ENCODE measurements at regions not wholly inside any gene's neighbourhood (a gene's known extent, or its start where the extent isn't known, plus 50 kb on each side); places are given as distances from the start of the nearest gene placed in this dataset.
"Not testable (repeated sequence)": the region's sequence is repeated elsewhere in the genome, so short reads cannot be mapped to it uniquely, and the experiment has no call there.

DNA sequence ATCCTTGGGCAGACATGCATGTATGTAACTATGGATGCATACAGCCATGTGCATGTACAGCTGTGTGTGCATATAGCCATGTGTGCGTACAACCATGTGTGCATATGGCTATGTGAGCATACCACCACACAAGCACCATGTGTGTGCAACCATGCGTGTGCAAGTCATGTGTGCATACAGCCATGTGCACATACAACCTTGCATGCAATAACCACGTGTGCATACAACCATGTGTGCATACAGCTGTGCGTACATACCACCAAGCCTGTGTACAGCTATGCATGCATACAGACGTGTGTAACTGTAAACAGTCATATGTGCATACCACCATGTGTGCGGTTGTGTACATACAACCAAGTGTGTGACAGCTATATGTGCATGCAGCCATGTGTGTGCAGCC is 186.4 kb downstream of the LAT start:
- not testable (repeated sequence) for DNase-seq (ENCODE audit: low read depth in 2 of 2)

DNA sequence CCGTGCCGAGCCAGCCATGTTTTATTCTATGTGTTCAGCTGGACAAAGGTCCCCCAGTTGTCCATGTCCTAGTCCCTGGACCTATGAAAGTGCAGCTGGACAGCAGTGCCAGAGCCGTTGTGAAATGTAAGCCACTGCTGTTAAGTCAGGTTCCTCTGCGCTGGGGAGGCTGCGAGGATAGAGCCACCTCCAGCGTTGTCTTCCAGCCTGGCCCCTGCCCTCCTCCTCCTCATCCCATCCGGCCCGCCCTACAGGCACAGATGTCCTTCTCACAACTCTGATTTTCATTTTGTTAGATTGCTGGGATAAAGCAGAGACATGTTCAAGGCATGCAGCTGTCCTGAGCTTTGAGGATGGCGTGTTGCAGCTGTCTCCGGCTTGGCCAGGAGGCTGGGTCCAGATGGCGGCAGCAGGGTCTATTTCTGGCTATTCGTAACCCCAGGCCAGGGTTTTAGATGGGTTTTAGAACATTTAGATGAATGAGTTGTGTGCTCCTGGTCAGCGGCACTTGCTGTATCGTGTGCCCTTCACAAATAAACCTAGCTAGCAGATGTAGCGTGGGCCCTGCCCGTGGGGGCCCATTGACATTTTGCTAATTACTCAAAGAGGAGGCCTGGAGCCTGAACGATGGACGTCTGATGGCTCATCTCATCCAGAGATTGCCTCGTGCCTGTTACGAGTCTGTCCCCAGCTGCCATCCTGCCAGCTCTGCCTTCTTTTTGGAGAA is 185.7 kb downstream of the LAT start:
- not testable (repeated sequence) for DNase-seq (ENCODE audit: low read depth in 2 of 2)

DNA sequence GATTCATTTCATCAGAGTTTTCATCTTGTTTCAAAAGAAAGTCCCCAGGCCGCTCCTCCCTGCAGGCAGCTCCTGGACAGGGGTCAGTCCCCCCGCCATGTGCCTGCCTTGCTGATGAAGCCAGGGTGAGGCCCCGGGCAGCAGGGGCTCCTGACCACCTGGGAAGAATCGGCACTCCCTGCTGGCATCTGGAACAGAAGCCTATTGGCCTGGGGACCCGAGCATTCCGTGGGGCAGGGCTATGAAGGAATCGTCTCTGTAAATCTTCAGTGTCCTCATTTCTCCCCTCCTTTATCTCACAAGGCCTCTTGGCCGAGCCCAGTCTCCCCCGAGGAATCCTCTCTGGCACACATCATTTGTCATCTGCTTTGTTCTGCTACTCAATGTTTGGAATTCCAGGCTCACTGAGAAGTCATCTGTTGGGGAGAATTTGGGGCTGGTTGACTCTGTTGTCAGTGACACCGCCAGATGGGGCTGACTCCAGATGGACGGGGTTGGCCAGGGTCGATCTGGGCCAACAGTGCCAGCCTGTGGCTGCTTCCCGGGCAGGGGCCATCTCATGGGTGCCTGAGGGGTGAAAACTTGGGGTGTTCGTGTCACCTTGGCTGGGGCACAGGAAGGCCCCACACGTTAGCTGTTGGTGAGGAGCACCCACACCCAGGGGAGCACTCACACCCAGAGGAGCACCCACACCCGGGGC is 184.6 kb downstream of the LAT start:
- DNase-seq (ENCODE audit: low read depth in 2 of 2): not testable (repeated sequence)

DNA sequence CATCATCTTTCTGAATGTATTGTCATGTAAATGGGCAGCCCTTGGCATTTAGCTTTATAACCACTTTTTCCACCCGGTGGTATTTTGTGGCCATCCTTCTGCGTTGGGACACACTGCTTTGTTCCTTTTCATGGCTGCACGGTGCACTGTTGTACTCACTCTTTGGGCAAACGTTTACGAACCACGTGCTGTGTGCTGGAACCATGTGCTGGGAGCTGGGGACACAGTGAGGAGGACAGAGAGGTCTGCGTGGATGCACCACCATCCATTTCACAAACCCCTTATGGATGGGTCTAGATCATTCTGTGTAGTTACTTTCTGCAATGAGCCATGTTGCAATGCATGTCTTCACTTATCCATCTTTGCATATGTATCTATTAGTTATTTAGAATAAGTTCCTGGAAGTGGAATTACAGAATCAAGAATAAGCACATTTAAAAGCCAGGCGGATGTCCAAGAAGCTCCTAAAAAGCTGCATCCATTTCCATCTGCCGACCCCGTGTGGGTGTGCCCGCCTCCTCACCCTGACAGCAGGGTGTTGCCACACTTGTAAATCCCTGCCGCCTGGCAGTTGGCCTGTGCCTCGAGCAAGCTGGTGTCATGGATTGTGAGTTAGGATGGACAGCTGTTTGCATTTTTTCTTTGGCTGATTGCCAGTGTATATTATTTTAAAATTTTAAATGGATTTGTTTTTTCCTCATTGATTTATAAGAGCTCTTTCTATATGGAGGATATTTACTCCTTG is 183.8 kb downstream of the LAT start:
- not testable (repeated sequence) for DNase-seq (ENCODE audit: low read depth in 2 of 2)

DNA sequence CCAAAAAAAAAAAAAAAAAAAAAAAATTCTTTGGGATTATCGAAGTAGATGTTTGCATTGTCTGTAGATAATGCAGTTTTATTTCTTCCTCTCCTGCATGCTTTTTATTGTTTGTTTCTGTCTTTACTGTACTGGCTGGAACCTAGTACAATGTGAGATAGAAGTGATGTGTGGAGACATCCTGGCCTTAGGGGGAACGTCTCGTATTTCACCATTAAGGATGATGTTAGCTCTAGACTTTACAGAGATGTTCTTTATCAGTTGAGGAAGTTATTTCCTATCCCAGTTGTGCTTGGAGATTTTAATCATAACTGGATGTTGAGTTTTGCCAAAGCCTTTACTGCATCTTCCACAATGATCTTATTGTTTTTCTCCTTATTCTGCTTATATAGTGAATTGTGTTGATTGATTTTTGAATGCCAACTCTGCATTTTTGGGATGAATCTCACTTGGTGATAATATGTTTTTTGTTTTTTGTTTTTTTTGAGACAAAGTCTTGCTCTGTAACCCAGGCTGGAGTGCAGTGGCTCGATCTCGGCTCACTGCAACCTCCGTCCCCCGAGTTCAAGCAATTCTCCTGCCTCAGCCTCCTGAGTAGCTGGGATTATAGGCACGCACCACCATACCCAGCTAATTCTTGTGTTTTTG is 179.7 kb downstream of the LAT start:
- DNase-seq (ENCODE audit: low read depth in 2 of 2): not testable (repeated sequence)

DNA sequence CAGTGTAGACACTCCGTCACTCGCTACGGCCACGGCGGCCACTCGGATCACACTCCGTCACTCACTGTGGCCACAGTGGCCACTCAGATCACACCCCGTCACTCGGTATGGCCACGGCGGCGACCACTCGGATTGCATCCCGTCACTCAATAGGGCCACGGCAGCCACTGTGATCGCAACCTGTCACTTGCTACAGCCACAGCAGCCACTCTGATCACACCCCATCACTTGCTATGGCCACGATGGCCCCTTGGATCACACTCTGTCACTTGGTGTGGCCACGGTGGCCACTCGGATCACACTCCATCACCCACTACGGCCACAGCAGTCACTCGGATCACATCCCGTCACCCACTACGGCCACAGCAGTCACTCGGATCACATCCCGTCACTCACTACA is 175.3 kb downstream of the LAT start:
- DNase-seq (ENCODE audit: low read depth in 2 of 2): not testable (repeated sequence)

DNA sequence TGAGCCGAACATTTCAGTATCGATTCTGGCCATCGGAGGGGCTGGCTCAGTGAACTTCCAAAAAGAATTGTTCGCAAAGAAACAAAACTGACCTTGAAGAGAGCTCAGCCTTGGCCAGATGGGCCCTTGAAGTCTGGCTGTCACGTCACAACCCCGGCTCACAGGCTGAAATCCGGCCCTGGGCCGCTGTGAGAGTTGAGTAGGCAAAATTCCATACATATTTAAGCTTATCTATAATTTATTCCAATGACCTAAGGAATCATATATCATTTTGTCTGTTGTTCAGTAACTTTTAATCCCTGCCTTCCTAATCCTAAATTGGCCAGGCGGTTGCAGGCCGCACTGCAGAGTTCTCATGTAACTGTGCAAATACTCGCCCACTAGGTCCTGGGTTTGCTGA is 174.8 kb downstream of the LAT start:
- DNase-seq (ENCODE audit: low read depth in 2 of 2): not testable (repeated sequence)

DNA sequence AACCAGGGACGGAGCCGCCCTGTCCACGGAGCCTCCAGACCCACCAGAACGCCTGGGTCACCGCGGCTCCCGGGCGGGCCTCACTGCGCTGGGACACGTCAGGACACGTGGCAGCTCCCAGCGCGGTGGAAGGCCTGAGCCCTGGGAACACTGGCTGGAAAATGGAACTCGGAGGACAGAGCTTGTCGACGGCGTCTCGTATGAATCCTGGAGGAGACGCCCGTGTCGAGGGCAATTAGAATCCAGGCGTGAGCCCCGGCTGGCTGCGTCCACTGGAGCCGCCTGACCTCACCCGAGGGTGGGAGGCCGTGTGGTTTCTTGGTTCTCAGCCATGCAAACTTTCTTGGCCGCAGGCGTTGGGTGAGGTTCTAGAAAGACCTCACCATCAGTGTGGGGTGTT is 173.9 kb downstream of the LAT start:
- no peak for DNase-seq (ENCODE audit: low read depth in 2 of 2)

DNA sequence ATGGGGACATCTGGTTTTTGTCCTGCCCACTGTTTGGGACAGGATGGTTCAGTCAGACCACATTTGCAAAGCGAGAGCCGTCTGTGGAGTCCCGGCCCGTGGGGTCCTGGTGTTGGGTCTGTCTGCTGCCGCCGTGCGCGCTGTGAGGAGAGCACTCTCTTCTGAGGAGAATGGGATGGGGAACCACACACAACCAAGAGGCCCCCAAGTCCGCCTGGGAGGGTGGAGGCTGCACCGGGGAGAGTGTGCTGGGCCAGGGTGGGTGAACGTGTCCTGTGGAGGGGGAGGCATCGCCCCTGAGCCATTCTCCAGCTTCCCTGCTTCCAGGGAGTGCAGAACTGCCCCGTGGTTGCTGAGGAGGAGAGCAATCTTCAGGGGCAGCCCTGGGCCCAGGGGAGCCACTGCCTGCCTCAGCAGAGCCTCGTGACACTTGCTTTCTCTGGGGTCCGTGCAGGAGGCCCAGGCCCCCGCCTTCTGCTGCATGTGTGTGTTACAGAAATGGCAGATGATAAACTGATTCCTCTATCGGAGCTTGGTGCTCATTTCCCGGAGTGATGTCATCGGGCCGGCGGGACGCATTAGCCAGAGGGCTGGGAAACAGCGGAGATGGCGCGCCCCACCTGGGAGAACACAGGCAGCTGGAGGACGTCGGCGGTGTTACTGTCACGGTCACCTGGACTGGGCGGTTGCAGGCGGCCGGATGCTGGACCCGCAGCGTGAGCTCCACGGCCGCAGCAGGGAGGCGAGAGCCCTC is 173.4 kb downstream of the LAT start:
- DNase-seq (ENCODE audit: low read depth in 2 of 2): not testable (repeated sequence)

DNA sequence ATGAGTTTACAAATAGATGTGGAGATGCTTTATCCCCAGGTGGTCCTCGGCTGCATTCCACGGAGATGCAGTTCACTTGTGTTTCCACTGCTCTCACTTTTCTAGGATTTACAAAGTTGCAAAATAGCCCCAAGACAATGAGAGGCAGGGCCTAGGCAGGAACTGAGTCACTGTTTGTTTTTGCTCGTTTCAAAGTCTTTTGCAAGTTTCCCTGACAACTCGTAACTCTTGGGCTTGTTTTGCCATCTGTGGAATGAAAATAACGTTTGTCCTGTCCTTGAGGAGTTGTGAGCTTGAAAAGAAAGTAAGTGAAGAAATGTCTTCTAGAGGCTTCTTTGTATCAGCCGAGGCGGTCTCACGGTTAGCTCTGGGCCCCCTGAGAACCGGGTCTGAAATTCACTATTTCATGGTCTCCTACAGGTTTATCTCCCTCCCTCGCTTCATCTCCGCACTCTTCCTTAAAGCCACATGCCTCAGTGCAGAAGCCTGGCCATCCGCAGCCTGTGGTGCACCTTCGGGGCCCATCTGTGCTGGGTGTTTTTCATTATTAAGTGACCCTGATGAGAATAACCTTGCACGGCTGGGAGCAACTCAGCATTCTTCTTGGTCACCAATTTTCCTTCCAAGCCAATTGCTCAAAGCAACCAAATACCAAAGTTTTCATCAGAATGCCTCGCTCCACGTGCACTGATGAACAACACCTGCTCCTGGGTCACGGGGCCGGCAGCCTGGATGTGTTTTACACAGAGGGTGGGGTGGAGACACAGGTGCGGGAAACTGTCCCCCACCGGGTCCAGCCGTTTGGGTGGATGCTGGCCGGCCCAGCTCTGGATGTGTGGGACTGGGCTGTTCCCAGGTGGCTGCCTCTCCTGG is 172.4 kb downstream of the LAT start:
- DNase-seq (ENCODE audit: low read depth in 2 of 2): peak; percentile 78 to 99

DNA sequence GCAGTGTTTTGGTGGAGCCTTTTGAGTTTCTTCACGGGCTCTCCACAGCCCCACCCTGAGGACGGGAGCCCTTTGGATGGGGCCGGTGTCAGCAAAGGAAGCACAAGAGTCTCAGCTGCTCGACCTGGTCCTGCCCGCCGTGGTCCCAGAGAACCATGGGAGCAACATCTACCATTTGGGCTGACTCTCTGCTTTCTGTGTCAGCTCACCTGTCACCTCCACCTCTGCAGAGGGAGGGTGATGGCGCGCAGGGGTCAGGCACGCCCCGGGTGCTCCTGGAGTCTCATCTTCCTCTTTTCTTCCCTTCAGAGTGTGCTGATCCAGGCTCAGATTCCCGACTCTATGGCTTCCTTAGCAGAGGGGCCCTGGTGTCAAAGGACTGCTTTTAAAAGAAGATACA is 171.7 kb downstream of the LAT start:
- peak in 1 of 2 donors; percentile 11 for DNase-seq (ENCODE audit: low read depth in 2 of 2)

DNA sequence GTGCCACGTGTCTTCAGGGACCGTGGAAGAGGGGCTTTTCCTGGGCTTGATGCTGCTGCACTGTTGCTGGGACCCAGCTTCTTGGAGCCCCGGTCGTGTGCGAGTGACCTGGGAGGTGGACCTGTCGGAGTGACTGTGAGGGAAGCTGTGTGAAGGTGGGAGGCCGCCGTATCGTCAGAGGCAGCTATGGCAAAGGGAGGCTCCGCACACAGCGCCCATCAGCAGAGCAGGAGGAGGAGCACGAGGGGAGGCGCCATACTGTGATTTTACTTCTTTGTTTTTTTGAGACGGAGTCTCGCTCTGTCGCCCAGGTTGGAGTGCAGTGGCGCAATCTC is 171.0 kb downstream of the LAT start:
- DNase-seq (ENCODE audit: low read depth in 2 of 2): not testable (repeated sequence)

DNA sequence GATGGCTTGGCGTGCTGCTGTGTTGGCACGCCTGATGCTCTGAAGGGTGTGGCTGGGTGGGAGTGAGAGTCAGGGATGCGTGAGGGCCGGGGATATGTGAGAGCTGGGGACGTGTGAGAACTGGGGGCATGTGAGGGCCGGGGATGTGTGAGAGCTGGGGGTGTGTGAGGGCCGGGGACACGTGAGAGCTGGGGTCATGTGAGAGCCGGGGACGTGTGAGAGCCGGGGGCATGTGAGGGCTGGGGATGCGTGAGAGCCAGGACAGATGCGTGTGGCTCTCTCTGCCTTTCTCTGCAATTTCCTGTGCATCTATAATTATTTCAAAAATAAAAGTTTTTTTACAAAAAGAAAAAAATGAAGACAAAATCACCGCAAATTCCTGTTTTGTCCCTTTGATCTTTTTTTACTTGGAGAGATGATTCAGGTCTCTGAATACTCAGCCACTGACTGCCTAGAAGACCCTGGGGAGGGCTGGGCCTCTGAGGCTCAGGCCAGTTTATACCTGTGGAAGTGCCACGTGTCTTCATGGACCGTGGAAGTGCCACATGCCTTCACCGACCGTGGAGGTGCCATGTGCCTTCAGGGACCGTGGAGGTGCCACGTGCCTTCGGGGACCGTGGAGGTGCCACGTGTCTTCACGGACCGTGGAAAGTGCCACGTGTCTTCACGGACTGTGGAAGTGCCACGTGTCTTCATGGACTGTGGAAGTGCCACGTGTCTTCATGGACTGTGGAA is 170.4 kb downstream of the LAT start:
- DNase-seq (ENCODE audit: low read depth in 2 of 2): not testable (repeated sequence)

DNA sequence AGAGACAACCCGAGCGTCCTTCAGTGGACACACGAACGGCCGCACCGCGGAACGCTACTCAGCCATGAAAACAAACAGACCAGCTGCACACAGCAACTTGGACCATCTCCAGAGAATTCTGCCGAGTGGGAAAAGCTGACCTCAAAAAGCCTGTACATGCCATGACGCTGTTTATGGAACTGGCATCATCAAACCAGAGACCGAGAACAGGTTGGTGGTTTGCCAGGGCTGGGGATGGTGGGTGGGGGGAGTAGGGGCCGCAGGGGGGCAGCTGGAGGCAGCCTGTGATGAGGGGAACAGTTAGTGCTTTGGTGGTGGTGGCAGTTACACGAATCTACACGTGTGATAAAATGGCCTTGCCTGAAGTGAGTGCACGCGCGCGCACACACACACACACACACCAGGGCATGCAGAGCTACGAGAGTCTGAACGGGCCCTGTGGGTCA is 169.8 kb downstream of the LAT start:
- DNase-seq (ENCODE audit: low read depth in 2 of 2): peak; percentile 44 to 59

DNA sequence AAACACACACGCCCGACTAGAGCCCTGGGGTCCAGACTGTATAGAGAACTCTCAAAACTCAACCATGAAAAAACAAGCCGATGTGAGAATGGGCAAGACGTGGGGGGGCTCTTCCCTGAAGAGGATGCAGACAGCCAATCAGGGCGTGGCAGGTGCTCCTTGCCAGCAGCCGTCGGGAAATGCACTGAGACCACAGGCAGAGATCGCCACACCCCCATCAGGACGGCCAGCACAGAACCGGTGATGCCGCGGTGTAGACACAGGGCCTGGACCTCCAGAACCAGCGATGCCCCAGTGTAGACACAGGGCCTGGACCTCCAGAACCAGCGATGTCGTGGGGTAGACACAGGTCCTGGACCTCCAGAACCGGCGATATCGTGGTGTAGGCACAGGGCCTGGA is 169.2 kb downstream of the LAT start:
- no peak for DNase-seq (ENCODE audit: low read depth in 2 of 2)

DNA sequence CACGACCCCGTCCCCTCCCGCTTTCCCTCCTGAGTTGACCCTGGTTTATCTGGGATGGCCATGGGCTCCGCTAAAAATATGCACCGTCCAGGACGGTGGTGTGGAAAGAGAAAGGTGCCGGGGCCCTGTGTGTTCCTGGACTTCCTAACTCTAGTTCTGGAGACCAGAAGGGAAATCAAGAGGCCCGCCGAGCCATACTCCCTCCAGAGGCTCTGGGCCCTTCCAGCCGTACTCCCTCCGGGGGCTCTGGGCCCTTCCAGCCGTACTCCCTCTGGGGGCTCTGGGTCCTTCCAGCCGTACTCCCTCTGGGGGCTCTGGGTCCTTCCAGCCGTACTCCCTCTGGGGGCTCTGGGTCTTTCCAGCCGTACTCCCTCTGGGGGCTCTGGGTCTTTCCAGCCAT is 168.5 kb downstream of the LAT start:
- not testable (repeated sequence) for DNase-seq (ENCODE audit: low read depth in 2 of 2)

DNA sequence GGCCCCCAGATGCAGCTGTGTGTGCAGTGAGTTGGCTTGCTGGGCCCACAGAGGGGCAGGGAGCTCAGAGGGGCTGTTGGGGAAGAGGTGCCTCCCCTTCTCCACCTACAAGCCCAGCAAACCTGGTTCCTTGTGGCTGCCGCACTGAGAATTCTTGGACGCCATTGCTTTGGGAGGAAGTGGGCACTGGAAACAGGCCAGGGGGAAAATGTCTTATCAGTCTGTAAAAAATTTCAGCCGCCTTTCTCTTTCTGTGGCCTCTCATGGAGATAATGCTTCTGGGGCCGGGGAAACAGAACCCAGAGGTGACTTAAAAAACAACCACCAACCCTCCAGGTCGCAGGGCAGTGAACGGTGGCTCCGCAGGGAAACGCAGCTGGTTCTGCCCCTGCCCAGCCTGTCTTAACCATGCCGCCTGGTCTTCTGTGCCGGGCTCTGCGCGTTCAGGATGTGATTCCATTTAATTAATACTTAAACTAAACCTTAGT is 167.7 kb downstream of the LAT start:
- peak in 1 of 2 donors; percentile 43 for DNase-seq (ENCODE audit: low read depth in 2 of 2)

DNA sequence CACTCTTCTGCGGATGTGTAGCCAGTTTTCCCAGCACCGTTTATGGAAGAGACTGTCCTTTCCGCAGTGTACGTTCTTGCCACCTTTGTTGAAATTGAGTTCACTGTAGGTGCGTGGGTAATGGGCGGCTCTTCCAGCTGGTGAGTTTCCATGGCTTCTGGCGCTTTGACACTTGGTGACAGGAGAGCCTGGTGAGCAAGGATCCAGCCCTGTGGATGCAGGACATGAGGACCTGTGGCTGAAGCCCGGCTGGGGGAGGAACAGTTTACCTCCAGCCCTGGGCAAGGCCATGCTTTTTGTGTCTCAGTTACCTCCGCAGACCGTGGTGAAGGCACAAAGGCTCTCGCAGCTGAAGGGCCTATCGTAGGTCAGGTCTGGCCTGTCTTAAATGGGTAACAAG is 166.5 kb downstream of the LAT start:
- no peak for DNase-seq (ENCODE audit: low read depth in 2 of 2)

DNA sequence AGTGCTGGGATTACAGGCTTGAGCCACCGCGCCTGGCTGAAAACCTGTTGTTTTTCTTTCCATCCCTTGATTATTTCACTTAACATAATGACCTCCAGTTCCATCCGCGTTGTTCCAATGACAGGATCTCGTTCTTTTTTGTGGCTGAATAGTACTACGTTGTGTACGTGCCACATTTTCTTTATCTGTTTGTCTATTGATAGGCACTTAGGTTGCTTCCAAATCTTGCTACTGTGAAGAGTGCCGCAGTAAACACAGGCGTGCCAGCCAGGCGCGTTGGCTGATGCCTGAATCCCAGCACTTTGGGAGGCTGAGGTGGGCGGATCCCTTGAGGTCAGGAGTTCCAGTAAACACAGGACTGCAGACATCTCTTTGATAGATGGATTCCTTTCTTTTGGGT is 165.1 kb downstream of the LAT start:
- not testable (repeated sequence) for DNase-seq (ENCODE audit: low read depth in 2 of 2)
